ENCODE measurements at regions not wholly inside any gene's neighbourhood (a gene's known extent, or its start where the extent isn't known, plus 50 kb on each side); places are given as distances from the start of the nearest gene placed in this dataset.

GRCh38 chr9:6079386-6079785, 64.0 kb upstream of the RANBP6 start:
- TF ChIP-seq TCF4 (CRISPR knock-in tag; IDR thresholded peaks at IDR 0.05; ENCODE audit: borderline replicate concordance) (no peak), ESRRG (CRISPR knock-in tag; IDR thresholded peaks at IDR 0.05) (no peak), RARB (CRISPR knock-in tag; IDR thresholded peaks at IDR 0.05) (no peak), ISL1 (CRISPR knock-in tag; IDR thresholded peaks at IDR 0.05) (no peak), CSDC2 (CRISPR knock-in tag; IDR thresholded peaks at IDR 0.05) (no peak), TOX (CRISPR knock-in tag; IDR thresholded peaks at IDR 0.05; ENCODE audit: borderline replicate concordance) (no peak), ZNF565 (CRISPR knock-in tag; conservative IDR thresholded peaks at IDR 0.05; ENCODE audit: low read depth) (no peak), CREB5 (CRISPR knock-in tag; IDR thresholded peaks at IDR 0.05; ENCODE audit: low read depth) (no peak), OSR1 (CRISPR knock-in tag; IDR thresholded peaks at IDR 0.05) (no peak)
- ATAC-seq = no peak

- TF ChIP-seq GLIS3 (CRISPR knock-in tag; IDR thresholded peaks at IDR 0.05) = no peak
- no peak for TF ChIP-seq CSDC2 (CRISPR knock-in tag; IDR thresholded peaks at IDR 0.05)
- no peak for TF ChIP-seq ZNF8 (CRISPR knock-in tag; IDR thresholded peaks at IDR 0.05)
- TF ChIP-seq ZFP3 (CRISPR knock-in tag; IDR thresholded peaks at IDR 0.05) = no peak
- no peak for TF ChIP-seq ESRRG (CRISPR knock-in tag; IDR thresholded peaks at IDR 0.05)
- TF ChIP-seq OSR1 (CRISPR knock-in tag; IDR thresholded peaks at IDR 0.05) = no peak
- TF ChIP-seq POU6F1 (CRISPR knock-in tag; IDR thresholded peaks at IDR 0.05; ENCODE audit: borderline replicate concordance, low read depth) = no peak
- no peak for TF ChIP-seq PPARA (CRISPR knock-in tag; IDR thresholded peaks at IDR 0.05; ENCODE audit: borderline replicate concordance)
- TF ChIP-seq SNAI2 (CRISPR knock-in tag; IDR thresholded peaks at IDR 0.05) = no peak
- ATAC-seq = no peak
Measured at GRCh38 chr9:6078382-6079105, 63.1 kb upstream of the RANBP6 start.

GRCh38 chr9:6076851-6077250, 61.4 kb upstream of the RANBP6 start:
- ATAC-seq = no peak
- no peak for TF ChIP-seq SNAI2 (CRISPR knock-in tag; IDR thresholded peaks at IDR 0.05)
- no peak for TF ChIP-seq ARNTL (CRISPR knock-in tag; IDR thresholded peaks at IDR 0.05; ENCODE audit: borderline replicate concordance, low read depth)
- TF ChIP-seq OSR1 (CRISPR knock-in tag; IDR thresholded peaks at IDR 0.05) = no peak
- no peak for TF ChIP-seq ZFP3 (CRISPR knock-in tag; IDR thresholded peaks at IDR 0.05)
- TF ChIP-seq ISL1 (CRISPR knock-in tag; IDR thresholded peaks at IDR 0.05) = no peak
- TF ChIP-seq ZC3H10 (CRISPR knock-in tag; IDR thresholded peaks at IDR 0.05) = no peak
- TF ChIP-seq POU6F1 (CRISPR knock-in tag; IDR thresholded peaks at IDR 0.05; ENCODE audit: borderline replicate concordance, low read depth) = no peak
- TF ChIP-seq ZNF70 (CRISPR knock-in tag; IDR thresholded peaks at IDR 0.05) = no peak
- TF ChIP-seq PATZ1 (CRISPR knock-in tag; IDR thresholded peaks at IDR 0.05; ENCODE audit: borderline replicate concordance) = no peak
- TF ChIP-seq ZNF565 (CRISPR knock-in tag; conservative IDR thresholded peaks at IDR 0.05; ENCODE audit: low read depth) = no peak
- no peak for TF ChIP-seq PPARA (CRISPR knock-in tag; IDR thresholded peaks at IDR 0.05; ENCODE audit: borderline replicate concordance)
- TF ChIP-seq TOX (CRISPR knock-in tag; IDR thresholded peaks at IDR 0.05; ENCODE audit: borderline replicate concordance) = no peak
- TF ChIP-seq GLIS3 (CRISPR knock-in tag; IDR thresholded peaks at IDR 0.05) = no peak
- no peak for TF ChIP-seq ZFP30 (CRISPR knock-in tag; IDR thresholded peaks at IDR 0.05)

- ATAC-seq = no peak
- TF ChIP-seq PATZ1 (CRISPR knock-in tag; IDR thresholded peaks at IDR 0.05; ENCODE audit: borderline replicate concordance) = no peak
- TF ChIP-seq CREB5 (CRISPR knock-in tag; IDR thresholded peaks at IDR 0.05; ENCODE audit: low read depth) = no peak
- no peak for TF ChIP-seq ESRRG (CRISPR knock-in tag; IDR thresholded peaks at IDR 0.05)
- TF ChIP-seq ZC3H10 (CRISPR knock-in tag; IDR thresholded peaks at IDR 0.05) = no peak
- TF ChIP-seq ARNTL (CRISPR knock-in tag; IDR thresholded peaks at IDR 0.05; ENCODE audit: borderline replicate concordance, low read depth) = no peak
- TF ChIP-seq CSRNP3 (CRISPR knock-in tag; IDR thresholded peaks at IDR 0.05) = no peak
- TF ChIP-seq BACH2 (CRISPR knock-in tag; IDR thresholded peaks at IDR 0.05; ENCODE audit: borderline replicate concordance) = no peak
- no peak for TF ChIP-seq TOX (CRISPR knock-in tag; IDR thresholded peaks at IDR 0.05; ENCODE audit: borderline replicate concordance)
- TF ChIP-seq ZFP30 (CRISPR knock-in tag; IDR thresholded peaks at IDR 0.05) = no peak
Measured at GRCh38 chr9:6073731-6074130, 58.3 kb upstream of the RANBP6 start.
